ENCODE measurements at regions not wholly inside any gene's neighbourhood (a gene's known extent, or its start where the extent isn't known, plus 50 kb on each side); places are given as distances from the start of the nearest gene placed in this dataset.
"Not testable (repeated sequence)": the region's sequence is repeated elsewhere in the genome, so short reads cannot be mapped to it uniquely, and the experiment has no call there.

DNA sequence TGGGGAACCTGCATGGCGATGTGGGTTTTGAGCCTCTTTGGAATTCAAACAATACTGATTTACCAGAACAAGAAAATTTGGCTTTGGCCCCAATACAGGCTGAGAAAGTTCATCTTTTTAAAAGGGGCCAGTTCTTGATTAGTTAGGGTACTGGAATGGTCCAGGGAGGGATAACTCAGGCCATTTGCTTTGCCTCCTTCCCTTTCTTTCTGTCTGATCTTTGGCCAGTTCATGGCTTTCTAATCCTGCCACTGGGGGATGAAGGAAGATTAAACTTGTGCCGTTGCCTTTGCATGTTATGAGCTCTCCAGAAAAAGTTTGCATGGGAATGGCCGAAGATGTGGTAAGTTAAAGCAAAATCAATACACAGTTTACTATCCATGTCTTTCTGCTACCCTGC lies 78.4 kb downstream of the ADAMTS15 start:
- no peak for DNase-seq

DNA sequence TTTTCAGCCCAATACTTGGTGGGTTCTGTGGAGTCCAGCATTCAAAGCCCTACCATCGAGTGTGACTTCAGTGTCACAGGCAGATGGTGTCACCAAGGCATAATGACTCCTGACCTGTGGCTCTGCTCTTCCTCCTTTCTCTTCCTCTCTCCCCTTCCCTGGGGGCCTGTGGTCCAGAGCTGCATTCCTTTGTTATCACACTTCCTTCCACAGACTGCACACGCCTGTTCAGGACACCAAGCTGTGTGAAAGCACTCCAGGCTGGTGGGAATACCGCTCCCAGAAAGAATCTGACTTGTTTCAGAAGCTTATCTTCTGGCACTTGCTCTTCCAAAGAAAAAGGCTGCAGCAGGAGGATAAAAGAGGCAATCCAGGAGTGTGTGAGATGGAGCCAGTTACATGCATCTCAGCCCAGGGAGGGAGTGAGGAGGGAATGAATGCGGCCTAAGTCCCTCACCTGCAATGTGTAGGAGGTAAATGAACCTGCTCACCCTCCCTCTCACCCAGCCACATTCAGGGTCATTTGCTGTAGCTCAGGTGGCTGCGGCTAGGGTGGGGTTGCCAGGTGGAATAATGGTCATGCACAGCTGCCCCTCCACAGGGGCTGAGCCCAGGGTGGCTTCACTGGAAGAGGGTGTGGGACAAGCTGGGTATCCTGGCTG lies 79.3 kb downstream of the ADAMTS15 start:
- no peak for DNase-seq

DNA sequence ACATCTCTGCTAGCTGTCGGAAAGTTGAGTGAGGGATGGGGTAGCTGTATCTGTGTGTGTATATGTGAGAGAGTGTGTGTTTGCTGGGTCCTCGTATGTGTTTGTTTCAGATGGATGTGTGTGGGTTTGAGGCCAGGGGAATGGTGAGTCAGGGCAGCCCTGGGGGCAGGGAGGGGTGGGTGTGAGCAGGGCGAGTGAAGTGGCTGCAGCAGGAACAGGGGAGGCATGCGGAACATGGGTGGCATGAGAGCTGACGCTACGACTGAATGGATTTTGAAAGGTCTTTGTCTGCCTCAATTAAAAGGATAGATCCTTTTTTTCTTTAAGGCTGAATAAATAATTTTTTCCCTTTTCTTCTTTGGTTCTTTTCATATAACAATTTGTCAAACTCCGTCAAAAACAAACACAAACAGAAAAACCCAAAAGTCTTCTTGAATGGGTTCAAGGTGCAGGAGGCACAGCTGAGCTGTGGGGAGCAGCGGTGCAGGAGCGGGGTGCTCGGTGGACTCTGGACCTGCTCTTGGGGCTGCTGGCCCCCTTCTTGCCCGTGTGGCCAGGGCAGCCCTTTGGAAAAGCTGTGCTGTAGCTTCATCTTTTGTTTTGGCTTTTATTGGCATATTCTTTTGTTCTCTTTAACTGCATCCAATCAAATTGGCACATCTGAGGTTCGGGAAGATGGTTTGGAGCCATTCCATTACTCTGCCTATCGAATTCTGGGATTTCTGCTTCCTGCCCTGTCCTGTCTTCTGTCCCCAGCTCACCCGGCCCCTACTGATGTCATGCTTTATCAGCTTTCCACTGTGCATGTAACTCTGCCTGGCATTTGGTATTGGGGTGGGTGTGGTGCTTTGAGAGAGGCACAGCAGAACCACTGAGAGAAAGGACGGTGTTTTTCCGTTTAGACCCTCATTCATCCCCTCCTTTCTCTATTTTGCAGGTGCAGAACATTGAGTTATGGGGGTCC lies 80.1 kb downstream of the ADAMTS15 start:
- DNase-seq: no peak

DNA sequence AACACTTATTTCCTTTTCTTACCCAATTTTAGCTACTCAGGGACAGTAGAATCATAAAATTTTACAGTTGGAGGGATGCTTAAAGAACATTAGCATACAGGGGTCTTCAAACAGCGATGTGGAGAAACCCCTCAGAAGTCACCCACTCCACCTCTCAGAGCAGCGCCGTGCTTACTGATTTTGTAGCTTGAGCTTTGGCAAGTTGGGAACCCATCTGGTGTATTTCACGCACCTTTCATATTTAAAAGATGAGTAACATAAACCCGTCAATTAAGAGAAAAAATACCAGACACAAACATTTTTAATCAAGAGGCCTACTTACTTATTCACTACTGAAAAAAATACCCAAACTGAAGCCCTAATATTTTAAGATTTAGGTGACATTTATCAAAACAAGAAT lies 80.9 kb downstream of the ADAMTS15 start:
- no peak for DNase-seq

DNA sequence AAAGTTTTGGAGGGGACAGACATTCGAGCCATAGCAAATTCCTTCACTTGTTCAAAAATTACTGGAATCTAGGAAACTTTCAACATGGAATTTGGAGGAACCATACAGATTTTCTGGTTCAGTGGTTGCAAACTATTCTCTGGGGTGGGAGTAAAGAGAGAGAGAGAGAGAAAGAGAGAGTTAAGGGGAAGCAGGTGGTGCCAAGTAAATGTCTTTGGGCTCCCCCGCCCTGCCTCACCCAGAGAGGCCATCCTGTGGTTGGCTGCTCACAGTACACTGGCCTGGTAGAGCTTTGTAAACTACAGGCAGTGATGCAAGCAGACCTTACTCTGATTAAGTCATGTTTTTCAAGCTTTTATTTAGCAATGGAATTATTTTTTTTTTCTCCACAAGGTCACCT lies 82.6 kb downstream of the ADAMTS15 start:
- no peak for DNase-seq

DNA sequence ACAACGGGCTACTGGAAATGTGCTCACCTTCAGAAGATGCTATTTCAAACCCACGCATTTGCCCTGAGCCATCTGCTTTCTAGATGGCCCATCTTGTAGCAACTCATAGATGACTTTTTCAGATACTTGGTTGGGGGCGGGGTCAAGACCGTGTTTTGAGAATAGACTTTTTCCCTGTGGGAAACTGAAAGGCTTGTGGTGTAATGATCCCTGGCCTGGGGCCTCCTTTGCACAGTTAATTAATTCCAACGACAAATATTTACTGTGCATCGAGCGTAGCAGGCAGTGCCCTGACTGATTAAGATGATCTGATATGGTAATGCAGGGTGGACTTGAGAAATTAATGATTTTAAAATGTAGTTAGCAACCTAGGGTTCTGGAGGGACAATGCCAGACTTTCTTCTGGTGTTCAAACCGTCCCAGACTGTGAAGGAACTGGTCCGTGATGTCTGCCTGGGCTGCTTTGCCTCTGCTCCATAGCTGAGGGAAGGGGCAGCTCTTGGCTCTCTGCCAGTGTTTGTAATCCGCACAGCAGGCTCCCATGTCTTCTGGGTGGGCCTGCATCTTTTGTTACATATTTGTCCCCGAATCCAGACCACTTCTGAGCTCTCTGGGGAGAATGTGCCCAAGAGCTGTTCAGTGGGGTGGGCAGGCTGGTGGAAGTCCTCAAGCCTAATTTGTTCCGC lies 84.8 kb downstream of the ADAMTS15 start:
- DNase-seq: peak; percentile 28

DNA sequence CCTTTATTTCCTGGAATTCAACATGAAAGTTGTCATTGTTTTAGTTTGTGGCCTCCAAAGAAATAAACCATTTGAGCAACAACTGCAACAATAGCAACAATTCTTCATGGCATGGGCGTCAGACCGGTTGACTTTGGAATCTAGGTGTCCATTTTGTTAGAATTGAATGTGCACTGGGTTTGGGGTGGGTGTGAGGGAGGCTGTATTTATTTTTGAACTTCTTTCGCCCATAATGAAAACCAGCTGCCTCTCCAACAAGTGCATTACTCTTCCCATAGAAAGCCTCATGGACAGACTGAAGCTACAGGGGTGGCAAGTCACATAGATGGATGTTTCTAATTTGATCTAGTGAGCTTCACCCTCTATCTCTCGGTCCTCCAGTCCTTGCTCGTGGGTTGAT lies 85.4 kb downstream of the ADAMTS15 start:
- DNase-seq: no peak

DNA sequence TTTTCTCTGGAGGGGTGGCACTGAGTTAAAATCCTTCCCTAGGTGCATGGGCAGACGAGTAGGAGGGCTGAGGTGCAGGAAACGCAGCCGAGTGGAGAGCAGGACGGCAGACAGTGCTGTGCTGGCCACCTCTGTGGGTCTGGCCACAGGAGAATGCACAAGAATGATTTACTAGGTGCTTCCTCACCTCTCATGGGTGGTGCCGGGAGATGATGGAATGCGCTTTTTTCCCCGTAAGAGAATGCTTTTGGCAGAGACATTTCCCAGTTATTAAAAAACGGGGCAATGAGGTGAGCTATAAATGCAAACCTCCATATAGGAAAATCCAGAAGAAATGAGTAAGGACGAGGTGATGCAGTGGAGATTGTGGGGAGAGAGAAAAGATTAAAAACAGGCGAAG lies 86.1 kb downstream of the ADAMTS15 start:
- no peak for DNase-seq

DNA sequence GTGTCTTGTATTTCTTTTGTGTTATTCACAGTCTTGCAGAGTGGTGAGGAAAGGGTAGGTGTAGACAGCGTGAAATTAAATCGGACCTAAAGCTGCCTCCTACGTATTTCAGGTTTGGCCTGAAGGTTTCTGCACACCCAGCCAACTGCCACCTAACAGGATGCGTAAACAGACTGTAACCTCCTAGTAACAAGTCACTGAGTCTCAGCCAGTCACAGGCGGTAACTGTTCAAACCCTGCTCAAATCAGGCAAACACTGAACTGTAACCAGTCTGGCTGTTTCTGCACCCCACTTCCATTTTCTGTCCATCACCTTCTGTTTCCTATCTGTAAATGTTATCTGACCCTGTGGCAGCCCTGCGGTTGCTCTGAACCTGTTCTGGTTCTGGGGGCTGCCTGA lies 87.1 kb downstream of the ADAMTS15 start:
- no peak for DNase-seq

DNA sequence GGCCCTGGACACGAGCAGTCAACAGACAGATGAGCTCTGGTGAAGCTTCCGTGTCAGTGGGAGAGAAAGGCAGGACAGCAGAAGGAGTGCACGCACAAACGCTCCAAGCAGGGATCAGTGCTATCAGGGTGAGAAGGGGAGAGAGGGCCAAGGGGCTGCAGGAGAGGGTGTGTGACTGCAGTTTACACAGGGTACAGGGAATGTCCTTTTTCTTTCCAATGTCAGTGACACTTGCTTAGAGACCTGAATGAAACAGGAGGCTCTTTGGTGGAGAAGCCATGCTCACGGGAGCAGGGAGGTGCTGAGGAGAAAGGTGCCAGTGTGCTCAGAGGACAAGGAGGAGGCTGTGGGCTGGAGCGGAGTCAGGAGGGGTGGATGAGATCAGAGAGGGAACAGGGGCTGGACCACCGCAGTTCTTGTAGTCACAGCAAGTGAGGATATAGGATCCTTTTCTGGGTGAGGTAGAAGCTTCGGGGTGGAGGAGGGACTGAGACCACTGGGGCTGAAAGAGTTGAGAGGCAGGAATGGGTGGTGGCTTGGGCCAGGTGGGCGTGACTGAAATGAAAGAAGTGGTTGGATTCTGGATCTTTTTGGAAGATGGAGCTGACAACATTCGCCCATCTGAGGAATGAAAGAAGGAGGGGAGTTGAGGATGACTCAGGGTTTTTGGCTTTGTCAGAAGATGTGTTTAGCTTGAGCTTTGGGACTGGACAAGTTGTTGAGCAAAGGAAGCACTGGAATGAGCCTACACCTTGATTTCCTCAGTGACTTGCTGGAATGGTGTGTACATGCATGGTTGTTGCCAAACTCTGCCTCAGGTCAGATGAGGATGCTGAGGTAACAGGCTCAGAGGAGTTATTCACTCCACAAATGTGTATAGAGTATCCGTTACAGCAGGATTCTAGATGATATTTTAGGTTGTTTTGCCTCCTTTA lies 87.9 kb downstream of the ADAMTS15 start:
- DNase-seq: no peak

DNA sequence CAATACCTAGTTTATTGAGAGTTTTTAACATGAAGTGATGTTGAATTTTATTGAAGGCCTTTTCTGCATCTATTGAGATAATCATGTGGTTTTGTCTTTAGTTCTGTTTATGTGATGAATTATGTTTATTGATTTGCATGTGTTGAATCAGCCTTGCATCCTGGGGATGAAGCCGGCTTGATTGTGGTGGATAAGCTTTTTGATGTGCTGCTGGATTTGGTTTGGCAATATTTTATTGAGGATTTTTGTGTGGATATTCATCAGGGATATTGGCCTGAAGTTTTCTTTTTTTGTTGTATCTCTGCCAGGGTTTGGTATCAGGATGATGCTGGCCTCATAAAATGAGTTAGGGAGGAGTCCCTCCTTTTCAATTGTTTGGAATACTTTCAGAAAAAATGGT lies 91.2 kb downstream of the ADAMTS15 start:
- not testable (repeated sequence) for DNase-seq

DNA sequence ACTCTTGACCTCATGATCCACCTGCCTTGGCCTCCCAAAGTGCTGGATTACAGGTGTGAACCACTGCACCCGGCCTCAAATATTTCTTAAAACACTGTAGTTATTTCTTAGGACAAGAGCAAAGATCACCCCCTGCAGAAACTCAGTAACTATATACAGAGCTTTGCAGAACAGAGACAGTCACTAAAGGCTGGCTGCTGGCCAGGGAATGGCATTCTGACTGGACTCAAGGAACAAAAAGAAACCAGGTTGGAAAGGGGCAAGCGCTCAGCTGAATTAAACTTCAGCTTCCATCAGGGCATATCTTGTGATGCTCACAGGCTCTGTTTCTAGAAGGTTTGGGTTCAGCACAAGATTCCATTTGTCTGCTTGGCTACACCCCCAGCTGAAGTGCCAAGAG lies 95.8 kb downstream of the ADAMTS15 start:
- DNase-seq: no peak

DNA sequence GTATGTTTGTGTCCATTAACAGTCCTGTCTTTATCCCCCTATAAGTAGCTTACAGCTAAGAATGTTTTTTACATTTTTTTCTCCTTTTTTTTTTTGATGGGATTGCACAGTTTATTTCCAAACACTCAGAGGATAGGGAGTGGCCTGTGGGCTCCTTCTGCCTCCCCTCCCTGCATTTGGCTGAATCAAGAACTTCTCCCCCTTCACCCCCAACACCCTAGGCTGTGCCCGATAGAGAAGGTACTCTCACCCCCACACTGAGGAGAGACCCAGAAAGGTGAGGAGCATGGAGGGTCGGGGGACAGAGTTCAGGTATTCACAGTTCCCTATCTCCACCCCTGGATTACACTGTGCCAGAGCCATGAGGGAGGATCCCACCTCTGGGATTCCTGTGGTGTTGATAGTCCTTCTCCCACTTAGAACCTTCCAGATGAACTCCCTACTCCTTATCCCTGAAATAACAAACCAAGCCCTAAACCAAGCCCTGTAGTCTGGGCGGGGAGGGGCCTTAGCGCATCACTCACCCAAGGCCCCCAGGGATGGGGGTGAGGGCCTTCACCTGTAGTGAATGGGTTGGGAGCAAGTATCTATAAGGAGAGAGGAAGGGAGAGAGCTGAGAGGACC lies 97.1 kb downstream of the ADAMTS15 start:
- DNase-seq: no peak

DNA sequence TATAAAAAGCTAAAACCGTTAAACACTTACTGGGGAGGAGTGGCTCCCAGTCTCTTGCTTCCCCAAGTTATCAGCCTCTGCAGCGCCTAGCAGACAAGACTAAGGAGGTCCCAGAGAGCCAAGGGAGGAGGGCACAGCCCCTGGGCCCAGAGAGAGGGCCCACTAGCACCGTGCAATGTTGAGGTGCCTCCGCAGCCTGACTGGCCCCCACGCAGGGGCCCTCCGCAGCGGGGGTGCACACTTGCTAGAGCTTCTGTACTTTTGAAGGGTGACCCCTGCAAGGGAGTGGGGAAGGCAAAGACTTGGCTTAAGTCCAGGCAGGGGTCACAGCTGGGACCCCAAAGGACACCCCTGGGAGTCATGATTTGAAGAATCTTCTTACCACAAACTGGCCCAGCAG lies 98.0 kb downstream of the ADAMTS15 start:
- DNase-seq: no peak

DNA sequence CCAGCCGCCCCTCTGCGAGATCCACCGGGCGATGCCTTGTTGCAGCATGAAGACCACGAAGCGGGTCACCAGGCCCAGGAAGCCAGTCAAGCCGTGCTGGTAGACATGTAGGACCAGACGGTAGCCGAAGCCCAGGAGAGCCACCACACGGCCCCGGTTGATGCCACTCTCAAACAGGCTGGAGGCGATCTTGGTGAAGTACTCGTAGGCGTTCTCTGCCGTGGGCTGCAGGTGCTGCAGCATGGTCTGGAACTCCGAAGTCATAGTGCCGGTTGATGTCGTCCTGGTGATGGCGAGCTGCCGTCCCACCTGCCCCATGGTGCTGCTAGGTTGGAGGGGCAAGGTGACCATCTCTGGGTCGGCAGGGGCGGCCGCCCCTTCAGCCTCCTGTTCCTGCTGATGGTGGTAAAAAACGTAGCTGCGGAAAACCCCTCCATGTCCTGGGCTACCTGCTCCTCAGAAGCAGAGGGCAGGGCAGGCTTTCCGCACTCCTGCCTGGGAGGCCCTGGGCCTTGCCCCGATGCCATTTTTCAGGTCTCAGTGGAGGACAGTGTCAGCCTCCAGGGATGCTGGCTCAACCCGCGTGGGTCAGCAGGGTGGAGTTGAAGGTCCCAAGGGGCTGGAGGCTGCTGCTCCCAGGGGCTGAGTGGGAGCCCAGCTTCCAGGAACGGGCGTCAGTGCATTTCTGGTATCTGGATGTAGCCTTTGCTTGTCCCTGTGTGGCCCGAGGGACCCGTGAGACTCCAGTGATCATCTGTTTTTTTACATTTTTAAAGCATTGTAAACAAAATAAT lies 98.7 kb downstream of the ADAMTS15 start:
- no peak for DNase-seq

DNA sequence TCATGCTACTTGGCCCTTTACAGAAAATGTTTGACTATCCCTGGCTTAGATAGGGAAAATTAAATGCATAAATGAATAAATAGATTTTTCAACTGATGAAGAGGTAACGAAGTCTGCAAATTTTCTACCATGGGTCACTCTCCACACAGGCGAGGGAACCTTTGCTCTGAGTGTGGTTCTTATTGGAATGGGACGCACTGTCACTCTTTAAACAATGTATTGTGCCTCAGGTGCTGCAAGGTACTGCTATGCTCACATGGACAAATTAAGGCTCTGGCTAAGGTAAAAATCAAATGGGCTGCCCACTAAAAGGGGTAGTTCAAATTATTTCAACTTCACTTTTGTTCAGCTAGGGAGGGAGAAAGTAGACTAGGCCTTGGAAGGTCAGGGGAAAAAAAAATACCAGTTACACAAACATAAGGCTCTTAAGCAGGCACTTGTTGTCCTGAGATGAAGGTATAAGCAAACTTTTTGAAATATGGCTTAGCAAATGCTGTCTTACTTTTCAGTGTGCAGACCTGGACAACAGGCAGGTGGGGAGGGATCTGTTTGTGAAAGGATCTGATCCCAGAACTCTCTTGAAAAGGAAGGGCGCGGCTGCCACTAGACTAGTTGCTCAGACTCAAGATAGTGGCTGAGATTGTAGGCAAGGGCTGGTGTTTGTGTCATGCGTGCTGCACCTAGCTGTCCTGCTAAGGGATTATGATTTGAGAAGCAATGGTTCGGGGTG lies 99.5 kb downstream of the ADAMTS15 start:
- DNase-seq: no peak

DNA sequence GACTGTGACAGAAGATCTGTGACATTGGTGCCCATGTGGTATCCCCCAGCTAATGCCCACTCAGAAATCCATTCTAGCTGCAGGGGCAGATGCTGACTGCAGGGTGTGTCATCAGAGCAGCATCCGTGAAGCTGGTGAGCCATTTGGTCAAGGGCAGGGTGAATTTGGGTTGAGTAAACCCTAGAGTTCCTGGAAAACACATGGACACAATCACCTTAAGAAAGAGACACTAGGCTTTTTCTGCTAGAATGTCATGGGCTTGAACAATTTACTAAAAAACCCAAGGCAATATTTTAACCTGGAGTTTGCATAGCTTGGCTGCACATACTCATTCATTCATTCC lies 100.0 kb downstream of the ADAMTS15 start:
- DNase-seq: no peak

DNA sequence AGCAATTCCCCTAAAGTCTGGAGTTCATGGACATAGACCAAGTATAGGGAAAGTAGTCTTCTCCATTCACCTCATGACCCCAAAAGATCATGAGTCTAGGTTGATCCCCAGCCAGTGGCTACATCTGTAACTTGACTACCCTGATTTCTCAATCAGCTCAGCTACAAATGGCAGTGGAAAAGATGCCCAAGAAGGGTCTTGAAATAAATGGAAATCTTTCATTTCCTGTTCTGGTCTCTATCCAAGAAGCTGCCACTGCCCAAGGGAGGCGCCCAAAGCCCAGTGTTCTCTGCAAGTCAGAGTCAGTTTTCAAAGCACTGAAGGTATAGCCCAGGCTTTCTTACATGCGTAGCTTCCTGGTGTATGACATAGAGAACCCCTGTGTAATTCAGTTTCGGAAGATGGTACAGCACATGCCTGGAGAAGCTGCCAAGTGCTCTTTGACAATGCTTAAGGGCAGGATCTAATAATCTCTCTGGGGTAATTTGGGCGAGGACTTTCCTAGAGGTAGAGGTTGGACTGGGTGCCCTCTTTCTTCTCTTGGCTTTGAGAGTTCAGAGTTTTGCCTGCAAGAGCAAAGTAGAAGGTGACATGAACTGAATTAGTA lies 101.1 kb downstream of the ADAMTS15 start:
- no peak for DNase-seq

DNA sequence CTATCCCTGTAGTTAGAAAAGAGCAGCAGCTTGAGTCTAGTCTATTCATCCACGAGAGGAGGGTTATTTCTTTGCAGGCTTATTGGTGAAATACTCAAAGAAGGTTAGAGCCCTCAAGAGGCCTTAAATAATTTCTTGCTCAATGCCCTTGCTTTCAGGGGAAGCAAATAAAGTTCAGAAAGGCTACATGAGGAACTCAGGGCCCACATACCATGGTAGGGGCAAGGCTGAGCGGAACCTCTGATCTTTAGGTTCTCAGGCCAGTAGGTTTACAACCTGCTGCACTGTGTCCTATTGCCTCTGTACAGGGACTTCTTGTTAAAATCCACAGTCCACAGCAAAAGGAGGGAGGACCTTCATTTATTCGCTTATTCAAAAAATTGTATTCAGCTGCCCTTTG lies 101.7 kb downstream of the ADAMTS15 start:
- DNase-seq: no peak

DNA sequence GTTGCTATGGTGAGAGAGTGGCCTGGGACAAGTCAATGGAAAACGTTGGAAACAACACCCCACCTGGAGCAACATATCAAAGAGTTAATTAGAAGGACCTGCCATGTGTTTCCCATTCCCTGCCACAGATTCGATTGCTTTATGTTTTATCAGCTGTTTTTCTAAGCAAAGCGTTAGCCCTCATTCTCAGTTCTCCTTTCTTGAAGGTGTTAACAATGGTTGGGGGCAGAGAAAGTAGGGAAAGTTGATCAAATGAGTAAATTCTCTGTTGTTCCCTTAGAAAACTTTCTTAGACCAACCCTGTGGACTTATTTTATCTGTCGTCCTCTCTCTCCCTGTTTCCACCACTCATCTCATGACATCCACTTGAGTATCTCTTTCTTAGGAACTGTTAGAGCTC lies 102.5 kb downstream of the ADAMTS15 start:
- no peak for DNase-seq

Measured in NCI-H748 treated with DMSO at 0.1 percent for 48 hours (cell line).